ENCODE measurements at regions not wholly inside any gene's neighbourhood (a gene's known extent, or its start where the extent isn't known, plus 50 kb on each side); places are given as distances from the start of the nearest gene placed in this dataset.

DNA sequence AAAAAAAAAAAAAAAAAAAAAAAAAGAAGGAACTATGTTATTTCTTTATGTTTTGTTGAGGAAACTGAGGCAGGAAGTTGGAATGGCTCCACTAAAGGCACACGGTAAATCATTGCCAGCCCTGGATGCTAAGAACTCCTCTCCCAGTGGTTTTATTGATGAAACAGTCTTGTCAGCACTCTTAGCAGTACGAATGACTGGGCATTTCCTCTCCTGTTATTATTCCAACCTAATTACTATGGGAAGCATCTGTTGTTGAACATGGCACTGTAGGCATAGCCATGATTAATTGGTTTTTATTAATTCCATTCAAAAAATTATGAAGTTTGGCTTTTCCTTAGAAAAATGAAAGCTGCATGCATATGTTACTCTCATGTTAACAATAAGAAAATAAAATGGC lies 1387.1 kb upstream of the TMEM132C start:
- TF ChIP-seq, protein P1, sequence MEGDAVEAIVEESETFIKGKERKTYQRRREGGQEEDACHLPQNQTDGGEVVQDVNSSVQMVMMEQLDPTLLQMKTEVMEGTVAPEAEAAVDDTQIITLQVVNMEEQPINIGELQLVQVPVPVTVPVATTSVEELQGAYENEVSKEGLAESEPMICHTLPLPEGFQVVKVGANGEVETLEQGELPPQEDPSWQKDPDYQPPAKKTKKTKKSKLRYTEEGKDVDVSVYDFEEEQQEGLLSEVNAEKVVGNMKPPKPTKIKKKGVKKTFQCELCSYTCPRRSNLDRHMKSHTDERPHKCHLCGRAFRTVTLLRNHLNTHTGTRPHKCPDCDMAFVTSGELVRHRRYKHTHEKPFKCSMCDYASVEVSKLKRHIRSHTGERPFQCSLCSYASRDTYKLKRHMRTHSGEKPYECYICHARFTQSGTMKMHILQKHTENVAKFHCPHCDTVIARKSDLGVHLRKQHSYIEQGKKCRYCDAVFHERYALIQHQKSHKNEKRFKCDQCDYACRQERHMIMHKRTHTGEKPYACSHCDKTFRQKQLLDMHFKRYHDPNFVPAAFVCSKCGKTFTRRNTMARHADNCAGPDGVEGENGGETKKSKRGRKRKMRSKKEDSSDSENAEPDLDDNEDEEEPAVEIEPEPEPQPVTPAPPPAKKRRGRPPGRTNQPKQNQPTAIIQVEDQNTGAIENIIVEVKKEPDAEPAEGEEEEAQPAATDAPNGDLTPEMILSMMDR (IDR thresholded peaks at IDR 0.05; ENCODE audit: extremely low read depth in 1 of 2, insufficient read depth in 1 of 2, low read depth in 1 of 2, low read length in 2 of 2): no peak
- TF ChIP-seq EZH2 (IDR thresholded peaks at IDR 0.05; ENCODE audit: borderline replicate concordance, low read depth, low read length, severe bottlenecking): no peak
- TF ChIP-seq POLR2A (IDR thresholded peaks at IDR 0.05; ENCODE audit: low read depth, low read length): no peak
- no peak for TF ChIP-seq POLR2AphosphoS5 (IDR thresholded peaks at IDR 0.05; ENCODE audit: insufficient read depth, low read depth, low read length)
- TF ChIP-seq GATA2 (IDR thresholded peaks at IDR 0.05; ENCODE audit: insufficient read depth, insufficient read length, low read depth, low read length): no peak
- TF ChIP-seq FOS (IDR thresholded peaks at IDR 0.05; ENCODE audit: borderline replicate concordance, insufficient read depth, low read length): no peak

All from endothelial cell of umbilical vein (primary cell).